ENCODE measurements at regions not wholly inside any gene's neighbourhood (a gene's known extent, or its start where the extent isn't known, plus 50 kb on each side); places are given as distances from the start of the nearest gene placed in this dataset.

- no peak overlapping the region for H2BK120ac ChIP-seq (ENCODE audit: low read depth, low read length, poor library complexity, severe bottlenecking)
- no peaks in the 10 kb centered on the region; a peak in 1 of 7 replicates for H3K36me3 Mint-ChIP-seq (ENCODE audit: insufficient read depth in 1 of 3, low read depth in 3 of 3)
- no peak overlapping the region for H3K4me2 ChIP-seq (ENCODE audit: insufficient read depth, insufficient read length, low read length)
- no peak for DNase-seq
- H4K91ac ChIP-seq (ENCODE audit: insufficient read length, low read depth, low read length) = no peak overlapping the region
- no peak overlapping the region for H2AFZ ChIP-seq (ENCODE audit: low read length)
- no CpG with 5 or more reads among the region's 3 CpGs for WGBS (ENCODE audit: extremely low coverage, insufficient read length, low lambda C conversion rate)
- no peaks in the 10 kb centered on the region for H3K9me3 ChIP-seq (ENCODE audit: control insufficient read depth, low read depth, low read length)
- no peak overlapping the region for H3K18ac ChIP-seq (ENCODE audit: insufficient read length, low read depth, low read length)
- no peak overlapping the region for H3K9ac ChIP-seq (ENCODE audit: extremely low read depth, insufficient read length, low read length)
- no peak overlapping the region for H2BK20ac ChIP-seq (ENCODE audit: low read depth, low read length, poor library complexity, severe bottlenecking)
- H3K23me2 ChIP-seq (ENCODE audit: insufficient read length, low read depth, low read length, poor library complexity, severe bottlenecking) = no peaks in the 10 kb centered on the region
- H4K20me1 ChIP-seq (ENCODE audit: control insufficient read depth, insufficient read depth, insufficient read length) = no peaks in the 10 kb centered on the region
- no peak overlapping the region for H4K8ac ChIP-seq (replicated peaks; ENCODE audit: insufficient read length, low read depth, low read length)
- no peak overlapping the region for H2BK15ac ChIP-seq (ENCODE audit: low read depth, low read length)
- no peak overlapping the region for H3K23ac ChIP-seq (ENCODE audit: insufficient read length, low read depth, low read length)
- no peaks in the 10 kb centered on the region for H3K9me3 Mint-ChIP-seq
- no peak overlapping the region for H3K4ac ChIP-seq (ENCODE audit: low read depth, low read length)
- no peaks in the 10 kb centered on the region for H3K4me1 Mint-ChIP-seq
- no peaks in the 10 kb centered on the region for H3K27me3 Mint-ChIP-seq (ENCODE audit: low read depth)
- no peaks in the 10 kb centered on the region for H3K27me3 ChIP-seq (ENCODE audit: insufficient read depth, low read length)
- no peak overlapping the region for H3K4me3 Mint-ChIP-seq
- no peaks in the 10 kb centered on the region for H3K4me1 ChIP-seq (ENCODE audit: insufficient read depth, low read length)
- H2BK5ac ChIP-seq (ENCODE audit: insufficient read length, low read length) = no peak overlapping the region
- no peak overlapping the region for H4K5ac ChIP-seq (ENCODE audit: insufficient read length, low read depth, low read length)
- H2BK12ac ChIP-seq (ENCODE audit: insufficient read length, low read depth, low read length) = no peak overlapping the region
- H3K14ac ChIP-seq (ENCODE audit: insufficient read depth, low read length) = no peak overlapping the region
- no peaks in the 10 kb centered on the region for H3K79me2 ChIP-seq (ENCODE audit: insufficient read depth, low read length)
- no peak overlapping the region for H3K56ac ChIP-seq (ENCODE audit: insufficient read length, low read depth, low read length)
- H3T11ph ChIP-seq (ENCODE audit: low read length) = no peak overlapping the region
- TF ChIP-seq CTCF (conservative IDR thresholded peaks at IDR 0.05) = no peak
- H3K27ac Mint-ChIP-seq = no peak overlapping the region; a peak in 1 of 7 replicates
- no peak overlapping the region for H2AK5ac ChIP-seq (ENCODE audit: insufficient read length, low read length)
- H3K79me1 ChIP-seq (ENCODE audit: insufficient read depth, low read depth, low read length, poor library complexity, severe bottlenecking) = no peaks in the 10 kb centered on the region
- no peak overlapping the region for H3K27ac ChIP-seq (ENCODE audit: insufficient read length, low read depth, low read length)
Measured at GRCh38 chr11:92589512-92589911, 364.9 kb downstream of the FAT3 start.
